ENCODE measurements at regions not wholly inside any gene's neighbourhood (a gene's known extent, or its start where the extent isn't known, plus 50 kb on each side); places are given as distances from the start of the nearest gene placed in this dataset.

DNA sequence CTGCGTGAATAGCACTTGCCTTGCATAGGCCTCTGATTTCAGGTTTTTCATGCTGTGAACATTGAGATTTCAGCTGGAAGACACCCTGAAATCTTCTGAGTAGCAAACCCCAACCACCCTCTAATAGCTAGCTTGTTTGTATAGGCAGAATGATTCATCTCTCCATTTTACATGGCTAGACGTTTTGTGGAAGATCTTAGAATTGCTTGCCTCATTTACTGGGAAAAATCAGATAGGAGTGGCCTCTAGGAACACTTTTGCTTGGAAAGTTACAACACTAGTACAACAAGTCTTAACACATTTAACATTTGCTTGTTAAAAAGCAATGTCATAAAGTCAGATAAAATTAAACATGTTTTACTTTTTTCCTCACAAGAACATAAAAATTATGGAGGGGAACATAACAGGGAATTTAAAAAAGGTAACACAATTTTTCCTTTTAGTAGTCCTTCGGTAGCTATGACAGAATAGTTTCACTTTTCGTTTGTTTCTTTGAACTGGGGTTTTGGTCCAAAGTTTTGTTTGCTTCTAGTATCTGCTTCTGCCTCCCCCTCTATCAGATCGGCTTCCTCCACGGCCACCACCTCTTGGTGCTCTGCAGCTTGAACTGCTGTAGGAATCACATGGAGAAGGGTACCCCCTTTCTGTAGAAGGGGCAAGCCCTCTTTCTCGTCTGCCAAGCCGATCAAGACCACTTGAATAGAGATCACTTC, 102.2 kb upstream of the PTCHD4 start:
- H3K27me3 ChIP-seq: no peaks in the 10 kb centered on the region
- no peak for DNase-seq
- no peak overlapping the region for H3K4me3 ChIP-seq
- no peaks in the 10 kb centered on the region for H3K36me3 ChIP-seq
- no peak overlapping the region for H3K27ac ChIP-seq
- H3K4me1 ChIP-seq (ENCODE audit: insufficient read depth): no peaks in the 10 kb centered on the region
- intact Hi-C loops (cut with DNase I): no loop called here
- 80 to 82% (median 82%) methylated on average over 8 of the region's 8 CpGs for WGBS, 3 donors
- no peaks in the 10 kb centered on the region for H3K9me3 ChIP-seq
- no peak for TF ChIP-seq POLR2A (IDR thresholded peaks at IDR 0.05)
- TF ChIP-seq, protein P1, sequence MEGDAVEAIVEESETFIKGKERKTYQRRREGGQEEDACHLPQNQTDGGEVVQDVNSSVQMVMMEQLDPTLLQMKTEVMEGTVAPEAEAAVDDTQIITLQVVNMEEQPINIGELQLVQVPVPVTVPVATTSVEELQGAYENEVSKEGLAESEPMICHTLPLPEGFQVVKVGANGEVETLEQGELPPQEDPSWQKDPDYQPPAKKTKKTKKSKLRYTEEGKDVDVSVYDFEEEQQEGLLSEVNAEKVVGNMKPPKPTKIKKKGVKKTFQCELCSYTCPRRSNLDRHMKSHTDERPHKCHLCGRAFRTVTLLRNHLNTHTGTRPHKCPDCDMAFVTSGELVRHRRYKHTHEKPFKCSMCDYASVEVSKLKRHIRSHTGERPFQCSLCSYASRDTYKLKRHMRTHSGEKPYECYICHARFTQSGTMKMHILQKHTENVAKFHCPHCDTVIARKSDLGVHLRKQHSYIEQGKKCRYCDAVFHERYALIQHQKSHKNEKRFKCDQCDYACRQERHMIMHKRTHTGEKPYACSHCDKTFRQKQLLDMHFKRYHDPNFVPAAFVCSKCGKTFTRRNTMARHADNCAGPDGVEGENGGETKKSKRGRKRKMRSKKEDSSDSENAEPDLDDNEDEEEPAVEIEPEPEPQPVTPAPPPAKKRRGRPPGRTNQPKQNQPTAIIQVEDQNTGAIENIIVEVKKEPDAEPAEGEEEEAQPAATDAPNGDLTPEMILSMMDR (IDR thresholded peaks at IDR 0.05): no peak
- TF ChIP-seq EP300 (IDR thresholded peaks at IDR 0.05): no peak

DNA sequence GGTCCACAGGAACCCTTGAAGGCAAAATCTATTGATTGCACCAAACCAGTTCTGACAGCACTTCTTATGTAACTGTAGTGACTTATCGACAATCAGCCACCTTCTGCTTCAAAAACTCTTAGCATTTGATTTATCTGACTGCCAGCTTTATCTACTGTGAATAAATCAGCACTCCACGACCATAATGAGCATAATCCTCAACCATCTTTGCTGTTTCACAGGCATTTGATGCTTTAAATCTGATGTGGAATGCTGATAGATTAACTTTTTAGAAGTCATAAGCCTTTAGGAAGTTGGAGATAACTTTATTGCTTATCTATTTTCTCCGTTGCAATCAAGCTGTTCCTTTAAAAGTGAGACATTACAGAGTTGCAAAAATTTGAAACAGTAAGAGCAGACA, 101.5 kb upstream of the PTCHD4 start:
- no peak overlapping the region for H3K4me3 ChIP-seq
- 10 to 15% (median 13%) methylated on average over 3 of the region's 3 CpGs for WGBS, 3 donors

DNA sequence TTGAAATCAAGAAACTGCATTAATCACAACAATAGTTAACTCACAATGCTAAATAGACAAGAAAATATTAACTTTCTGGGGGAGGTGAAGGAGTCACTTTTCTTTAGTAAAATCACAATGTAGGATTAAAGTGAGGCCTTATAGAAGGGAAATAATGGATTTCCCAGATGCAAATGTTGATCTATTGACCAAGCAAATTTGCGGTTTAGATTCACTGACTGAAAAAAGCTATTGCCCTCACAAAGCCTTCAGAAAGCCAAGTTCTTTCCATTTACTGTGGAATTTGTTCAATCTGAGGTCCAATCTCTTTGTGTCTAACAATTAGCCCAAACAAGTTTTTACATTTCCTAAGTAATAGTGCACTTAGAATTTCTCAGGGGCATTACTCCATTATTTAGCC, 95.1 kb upstream of the PTCHD4 start:
- 88 to 95% (median 89%) methylated on average over 1 of the region's 1 CpG for WGBS, 3 donors
- Histone ChIP-seq H3K27me3 (no peaks in the 10 kb centered on the region), H3K27ac (no peak overlapping the region), H3K4me1 (ENCODE audit: insufficient read depth) (no peaks in the 10 kb centered on the region), H3K36me3 (no peaks in the 10 kb centered on the region), H3K4me3 (no peak overlapping the region), H3K9me3 (no peaks in the 10 kb centered on the region)
- intact Hi-C loops (cut with DNase I): loop anchor here in 1 of 4 donors (5.0 kb wide), 1 partner anchor 379 kb away; no protein-coding TSS in a partner anchor
- DNase-seq: no peak
- TF ChIP-seq, protein P1 (IDR thresholded peaks at IDR 0.05): no peak
- TF ChIP-seq POLR2A (IDR thresholded peaks at IDR 0.05) (no peak), EP300 (IDR thresholded peaks at IDR 0.05) (no peak)

More for the DNA sequence above, 101.5 kb upstream of the PTCHD4 start:
- TF ChIP-seq EP300 (IDR thresholded peaks at IDR 0.05): no peak
- TF ChIP-seq, protein P1 (IDR thresholded peaks at IDR 0.05): no peak
- TF ChIP-seq POLR2A (IDR thresholded peaks at IDR 0.05): no peak
- Histone ChIP-seq H3K27me3 (no peaks in the 10 kb centered on the region), H3K9me3 (no peaks in the 10 kb centered on the region), H3K36me3 (no peaks in the 10 kb centered on the region), H3K27ac (no peak overlapping the region), H3K4me1 (ENCODE audit: insufficient read depth) (no peaks in the 10 kb centered on the region)
- intact Hi-C loops (cut with DNase I): no loop called here
- DNase-seq: no peak

DNA sequence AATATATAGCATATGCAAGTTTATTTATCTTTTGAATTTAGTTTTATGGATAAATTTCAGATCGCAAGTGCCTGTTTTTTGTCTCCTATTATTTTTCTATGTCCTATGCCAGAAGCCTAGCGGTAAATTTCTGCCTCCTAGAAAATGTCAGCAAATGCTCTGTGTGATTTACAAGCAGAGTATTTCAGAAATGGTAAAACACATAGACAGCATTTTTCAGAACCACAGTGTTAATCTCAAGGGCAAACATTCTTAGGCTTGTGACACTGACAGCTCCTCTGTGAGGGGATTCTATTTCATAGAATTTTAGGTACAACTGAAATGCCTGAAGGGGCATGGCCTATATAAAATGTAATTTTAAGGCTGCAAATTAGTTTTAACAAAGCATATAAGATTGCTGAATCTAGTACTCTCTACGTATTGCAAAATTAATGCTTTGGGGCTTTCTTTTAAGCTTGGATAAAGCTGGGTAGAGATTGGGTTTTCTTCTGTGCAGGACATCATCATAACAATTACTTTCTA, 89.9 kb upstream of the PTCHD4 start:
- Histone ChIP-seq H3K27ac (no peak overlapping the region), H3K27me3 (no peaks in the 10 kb centered on the region), H3K4me3 (no peak overlapping the region), H3K4me1 (ENCODE audit: insufficient read depth) (peaks cover 2% of the 10 kb centered on the region), H3K36me3 (no peaks in the 10 kb centered on the region), H3K9me3 (no peaks in the 10 kb centered on the region)
- 60 to 72% (median 61%) methylated on average over 3 of the region's 3 CpGs for WGBS, 3 donors
- intact Hi-C loops (cut with DNase I): no loop called here
- no peak for DNase-seq
- TF ChIP-seq POLR2A (IDR thresholded peaks at IDR 0.05) (no peak), EP300 (IDR thresholded peaks at IDR 0.05) (no peak)
- TF ChIP-seq, protein P1 (IDR thresholded peaks at IDR 0.05): no peak
